BJ (cell line): ENCODE measurements at regions not wholly inside any gene's neighbourhood (a gene's known extent, or its start where the extent isn't known, plus 50 kb on each side); places are given as distances from the start of the nearest gene placed in this dataset.

Source experiments
- CTCF ChIA-PET: fragments of 350-600 bp; formaldehyde crosslinking; extraction: SDS; loops from one replicate; lab custom pipeline; 2021; ENCODE audit warnings: antibody characterized with exemption, inconsistent platforms; lab: Yijun Ruan, JAX
- POLR2A ChIA-PET: fragments of 300-600 bp; sonication (Branson Sonifier 250); formaldehyde crosslinking; extraction: SDS; loops from one replicate; lab custom pipeline; 2021; ENCODE audit warnings: antibody characterized with exemption; lab: Charles Lee
- DNase-seq: peaks from one replicate; pipeline ENCODE4 v3.0.0-alpha.2; 2011; ENCODE audit warnings: low read depth
- H3K27me3 ChIP-seq: 2 replicates; pipeline ENCODE4 v1.6.0; 2011; ENCODE audit warnings: low read length; ENCODE audit not compliant: control insufficient read depth, insufficient read depth
- H3K36me3 ChIP-seq: 2 replicates; pipeline ENCODE4 v1.5.1; 2011; ENCODE audit warnings: low read length; ENCODE audit not compliant: control insufficient read depth, insufficient read depth
- H3K4me3 ChIP-seq: 2 replicates; pipeline ENCODE4 v1.5.1; 2011; ENCODE audit warnings: low read depth, mild to moderate bottlenecking, control low read depth, low read length
- CTCF ChIP-seq: IDR thresholded peaks from 2 replicates; pipeline ENCODE4 v1.5.1; 2011; ENCODE audit warnings: low read depth, mild to moderate bottlenecking, control low read depth, inconsistent platforms, low read length, moderate library complexity; ENCODE audit not compliant: insufficient read depth

DNA sequence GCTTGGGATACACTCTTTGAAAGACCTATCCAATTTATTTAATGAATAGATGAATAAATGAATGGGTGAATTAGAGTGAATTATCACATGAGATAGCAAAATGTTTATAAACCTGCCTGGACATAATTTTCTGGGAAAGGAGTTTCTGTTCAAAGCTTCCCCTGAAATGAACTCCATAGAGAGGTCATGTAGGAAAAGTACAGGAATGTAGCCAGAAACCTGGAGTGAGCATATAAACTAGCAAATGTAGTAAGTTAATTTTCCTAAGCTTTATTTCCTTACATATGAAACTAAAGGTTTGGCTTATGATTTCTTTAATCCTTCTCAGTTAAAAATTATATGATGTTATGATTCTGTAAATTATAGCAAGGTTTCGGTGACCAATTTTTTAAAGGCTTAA is 380.3 kb upstream of the RSPO3 start:
- no peaks in the 10 kb centered on the region for H3K36me3 ChIP-seq
- POLR2A ChIA-PET = no interaction called here
- no peak overlapping the region for H3K4me3 ChIP-seq
- DNase-seq = no peak
- no peak for TF ChIP-seq CTCF
- CTCF ChIA-PET = interaction anchor here (0.6 to 1.6 kb wide), 2 partner anchors 11 to 371 kb away, joined by 3 to 5 read pairs; no protein-coding TSS in a partner anchor
- H3K27me3 ChIP-seq = no peaks in the 10 kb centered on the region

- ChIA-PET CTCF (interaction anchor here (1.6 kb wide), 1 partner anchor 11 kb away, joined by 5 read pairs; no protein-coding TSS in a partner anchor), POLR2A (no interaction called here)
- Histone ChIP-seq H3K4me3 (no peak overlapping the region), H3K27me3 (no peaks in the 10 kb centered on the region), H3K36me3 (no peaks in the 10 kb centered on the region)
- no peak for DNase-seq
- no peak for TF ChIP-seq CTCF
Observed at GRCh38 chr6:126738641-126739040, 379.8 kb upstream of the RSPO3 start.

DNA sequence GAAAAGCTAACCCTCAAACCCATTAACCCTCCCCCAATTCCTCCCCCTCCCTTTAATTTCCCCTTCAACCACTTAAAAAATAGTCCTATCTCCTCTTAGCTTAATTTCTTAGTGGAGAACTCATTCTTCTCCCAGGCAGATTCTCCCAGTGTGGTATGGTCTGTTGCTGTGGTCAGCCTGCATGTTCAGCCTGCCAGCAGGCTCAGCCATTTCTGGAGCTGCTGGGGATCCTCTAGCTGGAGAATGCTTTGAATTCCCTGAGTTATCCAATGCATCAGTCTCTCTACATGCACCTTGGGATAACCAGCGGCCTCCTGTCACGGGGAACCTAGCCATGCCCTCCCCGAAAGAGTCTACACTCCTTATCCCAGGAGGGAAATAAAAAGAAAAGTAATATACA is 375.4 kb upstream of the RSPO3 start:
- H3K27me3 ChIP-seq = no peaks in the 10 kb centered on the region
- no peak overlapping the region for H3K4me3 ChIP-seq
- no peak for DNase-seq
- POLR2A ChIA-PET = no interaction called here
- CTCF ChIA-PET = interaction anchor here (0.6 to 0.9 kb wide), 3 partner anchors 10 to 16 kb away, joined by 3 read pairs; no protein-coding TSS in a partner anchor
- H3K36me3 ChIP-seq = no peaks in the 10 kb centered on the region
- TF ChIP-seq CTCF = no peak

GRCh38 chr6:126747728-126748540 is 370.5 kb upstream of the RSPO3 start:
- CTCF ChIA-PET = no interaction called here
- no peaks in the 10 kb centered on the region for H3K36me3 ChIP-seq
- DNase-seq = no peak
- TF ChIP-seq CTCF = no peak
- no peaks in the 10 kb centered on the region for H3K27me3 ChIP-seq
- no peak overlapping the region for H3K4me3 ChIP-seq
- POLR2A ChIA-PET = no interaction called here

- CTCF ChIA-PET = interaction anchor here (0.7 to 0.8 kb wide), 2 partner anchors 11 to 365 kb away, joined by 3 read pairs; partner anchors contain the start of gene RSPO3
- TF ChIP-seq CTCF = no peak
- H3K4me3 ChIP-seq = no peak overlapping the region
- POLR2A ChIA-PET = no interaction called here
- no peaks in the 10 kb centered on the region for H3K36me3 ChIP-seq
- H3K27me3 ChIP-seq = no peaks in the 10 kb centered on the region
- no peak for DNase-seq
Observed at GRCh38 chr6:126753606-126754005, 364.9 kb upstream of the RSPO3 start.
